Panc1 (cell line): ENCODE measurements at regions not wholly inside any gene's neighbourhood (a gene's known extent, or its start where the extent isn't known, plus 50 kb on each side); places are given as distances from the start of the nearest gene placed in this dataset.

Experiments used
- ATAC-seq: fragments of 200-7000 bp; cut with Tn5 transposase; 2 replicates; pipeline ENCODE4 v1.9.1; 2020; ENCODE audit warnings: mild to moderate bottlenecking, moderate library complexity
- BruUV-seq: library from RNA; stranded (reverse); fragments of 400-500 nt; replicated peaks from 2 replicates; lab custom pipeline; 2021; lab: Mats Ljungman, UMichigan
- CTCF ChIA-PET: fragments of 300-600 bp; sonication (Branson Sonifier 250); formaldehyde crosslinking; loops from one replicate; lab custom pipeline; 2022; ENCODE audit warnings: antibody characterized with exemption; lab: Charles Lee
- POLR2A ChIA-PET: fragments of 300-600 bp; sonication (Branson Sonifier 250); formaldehyde crosslinking; loops from one replicate; lab custom pipeline; 2022; ENCODE audit warnings: antibody characterized with exemption; lab: Charles Lee
- DNase-seq: peaks from one replicate; pipeline ENCODE4 v3.0.0-alpha.2; 2010; ENCODE audit warnings: low read depth, low spot score
- H3K27ac ChIP-seq: 2 replicates; pipeline ENCODE4 v1.5.1; 2011; ENCODE audit warnings: mild to moderate bottlenecking, low read length, inconsistent platforms
- H3K27me3 ChIP-seq: fragments of 200-500 bp; sonication (Bioruptor generic); 2 replicates; pipeline ENCODE4 v1.6.0; 2014; ENCODE audit warnings: low read length, inconsistent platforms; ENCODE audit not compliant: control insufficient read depth, insufficient read depth
- H3K36me3 ChIP-seq: fragments of 200-500 bp; sonication (Bioruptor generic); 2 replicates; pipeline ENCODE4 v1.5.1; 2014; ENCODE audit warnings: inconsistent platforms, mild to moderate bottlenecking, low read length, moderate library complexity; ENCODE audit not compliant: control insufficient read depth, insufficient read depth
- H3K4me1 ChIP-seq: 2 replicates; pipeline ENCODE4 v1.5.1; 2011; ENCODE audit warnings: inconsistent platforms, mild to moderate bottlenecking, low read length, moderate library complexity; ENCODE audit not compliant: control insufficient read depth, insufficient read depth
- H3K4me3 ChIP-seq, 2 experiments: 2 replicates each; pipeline ENCODE4 v1.5.1; 2011 to 2012; ENCODE audit warnings: low read depth in 2 of 2, low read length in 2 of 2, mild to moderate bottlenecking in 2 of 2, inconsistent platforms in 1 of 2, moderate library complexity in 1 of 2
- H3K9me3 ChIP-seq: fragments of 200-500 bp; sonication (Bioruptor generic); 2 replicates; pipeline ENCODE4 v1.5.1; 2014; ENCODE audit warnings: low read depth, mild to moderate bottlenecking, inconsistent platforms, low read length, moderate library complexity; ENCODE audit not compliant: control insufficient read depth, insufficient read depth
- POLR2AphosphoS5 ChIP-seq: IDR thresholded peaks from 2 replicates; pipeline ENCODE4 v1.6.1; 2012; ENCODE audit warnings: mild to moderate bottlenecking, low read depth, low read length, moderate library complexity
- SIN3A ChIP-seq: IDR thresholded peaks from 2 replicates; pipeline ENCODE4 v1.6.1; 2012; ENCODE audit warnings: low read depth, mild to moderate bottlenecking, low read length, moderate library complexity, borderline replicate concordance; ENCODE audit not compliant: insufficient read depth
- TCF7L2 ChIP-seq: IDR thresholded peaks from 2 replicates; pipeline ENCODE4 v1.6.1; 2011; ENCODE audit warnings: mild to moderate bottlenecking, low read depth, low read length, inconsistent platforms
- in situ Hi-C: cut with HindIII; loops from 2 replicates; pipeline ENCODE4 v1.10.0; 2016; ENCODE audit warnings: low sequenced_read_pairs, low pct_unique_long_range_greater_than_20kb
- intact Hi-C: fragments of 100-400 bp; cut with micrococcal nuclease; formaldehyde crosslinking; loops from one replicate; pipeline ENCODE4 v1.10.0; 2022; ENCODE audit not compliant: unreplicated experiment
- TF ChIP-seq, protein P1 (sequence below): fragments of 450-650 bp; IDR thresholded peaks from 2 replicates; pipeline ENCODE4 v1.5.1; 2017; ENCODE audit warnings: mild to moderate bottlenecking
- TF ChIP-seq, protein P2 (sequence below), 2 experiments: IDR thresholded peaks; 2 replicates each; pipeline ENCODE4 v1.6.1; 2011 to 2012; ENCODE audit warnings: low read depth in 2 of 2, control low read depth in 1 of 2, low read length in 1 of 2, mild to moderate bottlenecking in 1 of 2, moderate library complexity in 1 of 2; ENCODE audit not compliant: insufficient read depth in 1 of 2

DNA sequence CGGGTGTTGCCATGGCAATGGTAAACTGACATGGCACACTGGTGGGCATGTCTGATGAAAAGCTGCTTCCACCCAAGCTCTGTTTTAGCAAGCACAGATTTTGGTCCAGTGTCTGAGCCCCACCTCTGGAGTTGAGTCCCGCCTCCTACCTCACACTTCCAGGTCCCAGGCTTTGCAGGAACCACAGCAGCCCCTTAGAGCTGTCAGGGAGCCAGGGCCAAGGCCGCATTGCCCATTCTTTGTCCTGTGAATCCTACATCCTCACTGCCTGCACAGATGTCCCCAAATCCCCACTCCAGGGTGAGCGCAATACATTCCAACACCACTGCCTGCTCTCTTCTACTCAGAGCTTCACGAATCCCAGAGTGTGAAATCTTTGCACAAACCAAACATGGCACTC lies 292.2 kb downstream of the PREX1 start:
- no peak for DNase-seq
- H3K4me3 ChIP-seq = no peak overlapping the region
- ATAC-seq = no peak
- no peaks in the 10 kb centered on the region for H3K9me3 ChIP-seq
- H3K27ac ChIP-seq = no peak overlapping the region
- intact Hi-C loops (no loop called here), in situ Hi-C loops (no loop called here)
- H3K4me1 ChIP-seq = no peaks in the 10 kb centered on the region
- no peaks in the 10 kb centered on the region for H3K36me3 ChIP-seq
- ChIA-PET CTCF (no interaction called here), POLR2A (no interaction called here)
- BruUV-seq = no TSS peak
- TF ChIP-seq, protein P1, sequence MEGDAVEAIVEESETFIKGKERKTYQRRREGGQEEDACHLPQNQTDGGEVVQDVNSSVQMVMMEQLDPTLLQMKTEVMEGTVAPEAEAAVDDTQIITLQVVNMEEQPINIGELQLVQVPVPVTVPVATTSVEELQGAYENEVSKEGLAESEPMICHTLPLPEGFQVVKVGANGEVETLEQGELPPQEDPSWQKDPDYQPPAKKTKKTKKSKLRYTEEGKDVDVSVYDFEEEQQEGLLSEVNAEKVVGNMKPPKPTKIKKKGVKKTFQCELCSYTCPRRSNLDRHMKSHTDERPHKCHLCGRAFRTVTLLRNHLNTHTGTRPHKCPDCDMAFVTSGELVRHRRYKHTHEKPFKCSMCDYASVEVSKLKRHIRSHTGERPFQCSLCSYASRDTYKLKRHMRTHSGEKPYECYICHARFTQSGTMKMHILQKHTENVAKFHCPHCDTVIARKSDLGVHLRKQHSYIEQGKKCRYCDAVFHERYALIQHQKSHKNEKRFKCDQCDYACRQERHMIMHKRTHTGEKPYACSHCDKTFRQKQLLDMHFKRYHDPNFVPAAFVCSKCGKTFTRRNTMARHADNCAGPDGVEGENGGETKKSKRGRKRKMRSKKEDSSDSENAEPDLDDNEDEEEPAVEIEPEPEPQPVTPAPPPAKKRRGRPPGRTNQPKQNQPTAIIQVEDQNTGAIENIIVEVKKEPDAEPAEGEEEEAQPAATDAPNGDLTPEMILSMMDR = no peak
- TF ChIP-seq, protein P2, sequence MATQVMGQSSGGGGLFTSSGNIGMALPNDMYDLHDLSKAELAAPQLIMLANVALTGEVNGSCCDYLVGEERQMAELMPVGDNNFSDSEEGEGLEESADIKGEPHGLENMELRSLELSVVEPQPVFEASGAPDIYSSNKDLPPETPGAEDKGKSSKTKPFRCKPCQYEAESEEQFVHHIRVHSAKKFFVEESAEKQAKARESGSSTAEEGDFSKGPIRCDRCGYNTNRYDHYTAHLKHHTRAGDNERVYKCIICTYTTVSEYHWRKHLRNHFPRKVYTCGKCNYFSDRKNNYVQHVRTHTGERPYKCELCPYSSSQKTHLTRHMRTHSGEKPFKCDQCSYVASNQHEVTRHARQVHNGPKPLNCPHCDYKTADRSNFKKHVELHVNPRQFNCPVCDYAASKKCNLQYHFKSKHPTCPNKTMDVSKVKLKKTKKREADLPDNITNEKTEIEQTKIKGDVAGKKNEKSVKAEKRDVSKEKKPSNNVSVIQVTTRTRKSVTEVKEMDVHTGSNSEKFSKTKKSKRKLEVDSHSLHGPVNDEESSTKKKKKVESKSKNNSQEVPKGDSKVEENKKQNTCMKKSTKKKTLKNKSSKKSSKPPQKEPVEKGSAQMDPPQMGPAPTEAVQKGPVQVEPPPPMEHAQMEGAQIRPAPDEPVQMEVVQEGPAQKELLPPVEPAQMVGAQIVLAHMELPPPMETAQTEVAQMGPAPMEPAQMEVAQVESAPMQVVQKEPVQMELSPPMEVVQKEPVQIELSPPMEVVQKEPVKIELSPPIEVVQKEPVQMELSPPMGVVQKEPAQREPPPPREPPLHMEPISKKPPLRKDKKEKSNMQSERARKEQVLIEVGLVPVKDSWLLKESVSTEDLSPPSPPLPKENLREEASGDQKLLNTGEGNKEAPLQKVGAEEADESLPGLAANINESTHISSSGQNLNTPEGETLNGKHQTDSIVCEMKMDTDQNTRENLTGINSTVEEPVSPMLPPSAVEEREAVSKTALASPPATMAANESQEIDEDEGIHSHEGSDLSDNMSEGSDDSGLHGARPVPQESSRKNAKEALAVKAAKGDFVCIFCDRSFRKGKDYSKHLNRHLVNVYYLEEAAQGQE (IDR thresholded peaks at IDR 0.05; ENCODE audit: insufficient read depth in 1 of 2, low read depth in 2 of 2, low read length in 1 of 2) = no peak
- TF ChIP-seq POLR2AphosphoS5 = no peak
- no peak for TF ChIP-seq SIN3A
- no peak for TF ChIP-seq TCF7L2
- H3K27me3 ChIP-seq = peaks cover 5% of the 10 kb centered on the region

DNA sequence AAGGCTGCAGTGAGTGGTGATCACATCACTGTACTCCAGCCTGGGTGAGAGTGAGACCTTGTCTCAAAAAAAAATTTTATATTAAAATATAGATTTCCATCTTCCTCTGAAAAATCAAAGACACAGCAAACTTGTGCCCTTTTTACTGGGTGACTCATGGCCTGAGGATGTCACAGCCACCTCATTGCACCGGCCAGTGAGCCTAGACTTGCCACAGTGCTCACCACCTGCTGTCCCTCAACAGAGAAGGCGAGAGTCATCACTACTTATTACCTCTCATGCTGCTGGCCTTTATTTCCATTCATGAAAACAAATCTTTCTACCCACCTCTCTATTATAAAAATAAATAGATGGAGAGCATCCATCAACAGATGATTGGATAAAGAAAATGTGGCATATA lies 295.8 kb downstream of the PREX1 start:
- H3K27me3 ChIP-seq = peaks cover 9% of the 10 kb centered on the region
- DNase-seq (no peak), ATAC-seq (no peak)
- no peaks in the 10 kb centered on the region for H3K9me3 ChIP-seq
- no TSS peak for BruUV-seq
- H3K4me3 ChIP-seq = no peak overlapping the region
- no peaks in the 10 kb centered on the region for H3K4me1 ChIP-seq
- H3K36me3 ChIP-seq = no peaks in the 10 kb centered on the region
- POLR2A ChIA-PET = no interaction called here
- TF ChIP-seq TCF7L2 (no peak), SIN3A (no peak), POLR2AphosphoS5 (no peak)
- TF ChIP-seq, protein P2 (IDR thresholded peaks at IDR 0.05; ENCODE audit: insufficient read depth in 1 of 2, low read depth in 2 of 2, low read length in 1 of 2) = no peak
- TF ChIP-seq, protein P1 = no peak
- in situ Hi-C loops = no loop called here
- CTCF ChIA-PET = no interaction called here
- no peak overlapping the region for H3K27ac ChIP-seq
- intact Hi-C loops = no loop called here
